Small intestine (tissue), 7 donors: ENCODE measurements at regions not wholly inside any gene's neighbourhood (a gene's known extent, or its start where the extent isn't known, plus 50 kb on each side); places are given as distances from the start of the nearest gene placed in this dataset.

ENCODE experiments used
- DNase-seq, 2 donors: peaks; one replicate each; pipeline versions ENCODE4 v3.0.0 to v3.0.0-alpha.2; 2013
- FAIRE-seq: peaks from 2 replicates; lab custom pipeline; 2012; peaks lifted over from hg19 to GRCh38; lab: Jason Lieb, UNC
- H3K27ac ChIP-seq, 3 donors: one replicate each; pipeline ENCODE4 v1.5.1; 2013; ENCODE audit warnings: low read length in 2 of 3, mild to moderate bottlenecking in 2 of 3, control low read depth in 1 of 3, inconsistent platforms in 1 of 3, low read depth in 1 of 3, moderate library complexity in 1 of 3
- H3K27me3 ChIP-seq, 3 donors: one replicate each; pipeline ENCODE4 v1.6.1; 2013; ENCODE audit warnings: low read length in 3 of 3, inconsistent platforms in 1 of 3; ENCODE audit not compliant: control insufficient read depth in 3 of 3, insufficient read depth in 3 of 3
- H3K36me3 ChIP-seq, 3 donors: one replicate each; pipeline ENCODE4 v1.6.1; 2013; ENCODE audit warnings: low read length in 3 of 3, inconsistent platforms in 1 of 3, low read depth in 1 of 3, mild to moderate bottlenecking in 1 of 3, moderate library complexity in 1 of 3; ENCODE audit not compliant: control insufficient read depth in 3 of 3, insufficient read depth in 2 of 3
- H3K4me1 ChIP-seq, 3 donors: one replicate each; pipeline ENCODE4 v1.6.1; 2013; ENCODE audit warnings: low read length in 2 of 3, inconsistent platforms in 1 of 3, low read depth in 1 of 3, mild to moderate bottlenecking in 1 of 3, moderate library complexity in 1 of 3; ENCODE audit not compliant: control insufficient read depth in 3 of 3, insufficient read depth in 2 of 3
- H3K4me3 ChIP-seq, 3 donors: one replicate each; pipeline ENCODE4 v1.5.1; 2013; ENCODE audit warnings: low read length in 3 of 3, control low read depth in 1 of 3, inconsistent platforms in 1 of 3, low read depth in 1 of 3, mild to moderate bottlenecking in 1 of 3, moderate library complexity in 1 of 3
- H3K9me3 ChIP-seq, 2 donors: one replicate each; pipeline ENCODE4 v1.6.1; 2013; ENCODE audit warnings: low read depth in 1 of 2, low read length in 1 of 2; ENCODE audit not compliant: control insufficient read depth in 2 of 2, insufficient read depth in 1 of 2
- WGBS, 3 donors: extraction: QIAGEN DNeasy Blood & Tissue Kit; methylation state at CpG; one replicate each; pipeline ENCODE4 v1.1.7; 2013; 5-methylcytosine and 5-hydroxymethylcytosine counted together
- donor health status: healthy with polysubstance abuse.
- donor health status: control.
- donor health status: control.
- donor health status: Bipolar disorder and iron deficiency.
- donor health status: healthy.

GRCh38 chr6:14306151-14306906 is 188.8 kb downstream of the CD83 start:
- no peak overlapping the region for H3K4me3 ChIP-seq
- H3K4me1 ChIP-seq, result peaks cover 0 to 51% (median 3%) of the 10 kb centered on the region in 3 donors
- DNase-seq, result no peak
- no peak for FAIRE-seq
- 60 to 67% (median 61%) methylated on average over 11 of the region's 11 CpGs for WGBS, 3 donors
- peak overlapping the region in 1 of 3 donors; percentile 29 for H3K27ac ChIP-seq
- no peaks in the 10 kb centered on the region for H3K36me3 ChIP-seq
- no peaks in the 10 kb centered on the region for H3K27me3 ChIP-seq
- H3K9me3 ChIP-seq, result no peaks in the 10 kb centered on the region

GRCh38 chr6:14309516-14309915 is 191.9 kb downstream of the CD83 start:
- no peaks in the 10 kb centered on the region for H3K27me3 ChIP-seq
- no peaks in the 10 kb centered on the region for H3K9me3 ChIP-seq
- H3K27ac ChIP-seq, result peak overlapping the region in 1 of 3 donors; percentile 65
- H3K4me3 ChIP-seq, result no peak overlapping the region
- 73 to 84% (median 75%) methylated on average over 4 of the region's 4 CpGs for WGBS, 3 donors
- peaks cover 0 to 54% (median 3%) of the 10 kb centered on the region in 3 donors for H3K4me1 ChIP-seq
- no peaks in the 10 kb centered on the region for H3K36me3 ChIP-seq
- no peak for FAIRE-seq
- DNase-seq, result peak in 1 of 2 donors; percentile 48

GRCh38 chr6:14309951-14310445 is 192.4 kb downstream of the CD83 start:
- WGBS, 3 donors, result 78 to 81% (median 79%) methylated on average over 7 of the region's 7 CpGs
- Histone ChIP-seq H3K27ac (peak overlapping the region in 1 of 3 donors; percentile 65), H3K36me3 (no peaks in the 10 kb centered on the region), H3K27me3 (no peaks in the 10 kb centered on the region), H3K9me3 (no peaks in the 10 kb centered on the region), H3K4me1 (peaks cover 0 to 49% (median 3%) of the 10 kb centered on the region in 3 donors), H3K4me3 (no peak overlapping the region)
- FAIRE-seq (no peak), DNase-seq (peak in 1 of 2 donors; percentile 69)

GRCh38 chr6:14310960-14311359 is 193.4 kb downstream of the CD83 start:
- FAIRE-seq, result no peak
- Histone ChIP-seq H3K9me3 (no peaks in the 10 kb centered on the region), H3K36me3 (no peaks in the 10 kb centered on the region), H3K4me3 (no peak overlapping the region), H3K27me3 (no peaks in the 10 kb centered on the region), H3K27ac (peak overlapping the region in 1 of 3 donors; percentile 65), H3K4me1 (peaks cover 0 to 40% (median 3%) of the 10 kb centered on the region in 3 donors)
- peak; percentile 28 to 81 for DNase-seq
- WGBS, 3 donors, result 13 to 66% (median 27%) methylated on average over 5 of the region's 5 CpGs

- WGBS, 3 donors, result 79 to 86% (median 82%) methylated on average over 6 of the region's 6 CpGs
- FAIRE-seq, result no peak
Measured at GRCh38 chr6:14312587-14312986, 195.0 kb downstream of the CD83 start.

GRCh38 chr6:14313248-14313647 is 195.7 kb downstream of the CD83 start:
- Histone ChIP-seq H3K36me3 (no peaks in the 10 kb centered on the region), H3K4me3 (no peak overlapping the region), H3K27ac (no peak overlapping the region), H3K9me3 (no peaks in the 10 kb centered on the region), H3K4me1 (peaks cover 0 to 32% (median 3%) of the 10 kb centered on the region in 3 donors), H3K27me3 (no peaks in the 10 kb centered on the region)
- FAIRE-seq (no peak), DNase-seq (peak in 1 of 2 donors; percentile 13)
- 91 to 97% (median 97%) methylated on average over 2 of the region's 2 CpGs for WGBS, 3 donors

More at GRCh38 chr6:14312587-14312986, 195.0 kb downstream of the CD83 start:
- Histone ChIP-seq H3K4me3 (no peak overlapping the region), H3K27ac (no peak overlapping the region), H3K36me3 (no peaks in the 10 kb centered on the region), H3K9me3 (no peaks in the 10 kb centered on the region), H3K4me1 (peaks cover 0 to 34% (median 3%) of the 10 kb centered on the region in 3 donors), H3K27me3 (no peaks in the 10 kb centered on the region)
- no peak for DNase-seq

GRCh38 chr6:14315353-14315752 is 197.8 kb downstream of the CD83 start:
- Histone ChIP-seq H3K36me3 (no peaks in the 10 kb centered on the region), H3K27ac (no peak overlapping the region), H3K4me1 (peaks cover 0 to 13% (median 3%) of the 10 kb centered on the region in 3 donors), H3K27me3 (no peaks in the 10 kb centered on the region), H3K4me3 (no peak overlapping the region), H3K9me3 (no peaks in the 10 kb centered on the region)
- FAIRE-seq (no peak), DNase-seq (no peak)

- H3K4me1 ChIP-seq, result peaks cover 0 to under 1% (median 0%) of the 10 kb centered on the region in 3 donors
- H3K27me3 ChIP-seq, result no peaks in the 10 kb centered on the region
- no peak overlapping the region for H3K4me3 ChIP-seq
- WGBS, 3 donors, result 45 to 58% (median 49%) methylated on average over 10 of the region's 10 CpGs
- DNase-seq, result peak; percentile 13 to 14
- H3K27ac ChIP-seq, result no peak overlapping the region
- H3K9me3 ChIP-seq, result no peaks in the 10 kb centered on the region
- FAIRE-seq, result no peak
- H3K36me3 ChIP-seq, result no peaks in the 10 kb centered on the region
Measured at GRCh38 chr6:14316651-14317386, 199.2 kb downstream of the CD83 start.
